Naive thymus-derived CD4-positive, alpha-beta T cell (primary cell): ENCODE measurements at regions not wholly inside any gene's neighbourhood (a gene's known extent, or its start where the extent isn't known, plus 50 kb on each side); places are given as distances from the start of the nearest gene placed in this dataset.

Experiments
- ATAC-seq: fragments of 150-1000 bp; cut with Tn5 transposase; 2 replicates; pipeline ENCODE4 v1.10.0; 2021; ENCODE audit warnings: mild to moderate bottlenecking, moderate library complexity
- CTCF ChIA-PET: fragments of 350-600 bp; sonication (Branson Sonifier 250); formaldehyde crosslinking; loops from one replicate; lab custom pipeline; 2021; ENCODE audit warnings: antibody characterized with exemption; lab: Charles Lee
- POLR2A ChIA-PET: fragments of 350-600 bp; sonication (Branson Sonifier 250); formaldehyde crosslinking; loops from one replicate; lab custom pipeline; 2021; ENCODE audit warnings: antibody characterized with exemption, inconsistent platforms; lab: Charles Lee
- DNase-seq, 9 donors: peaks; one replicate each; pipeline versions ENCODE4 v3.0.0 to v3.0.0-alpha.2; 2020 to 2022; ENCODE audit warnings: mixed read lengths in 1 of 9
- H3K27ac ChIP-seq: one replicate; pipeline ENCODE4 v1.7.0; 2013; ENCODE audit warnings: mild to moderate bottlenecking, low read depth, low read length, moderate library complexity
- H3K27me3 ChIP-seq, 2 donors: one replicate each; pipeline ENCODE4 v1.7.0; 2013; ENCODE audit warnings: low read length in 2 of 2, mild to moderate bottlenecking in 2 of 2, moderate library complexity in 2 of 2; ENCODE audit not compliant: control insufficient read depth in 2 of 2, insufficient read depth in 2 of 2
- H3K36me3 ChIP-seq, 3 experiments: 1 replicate in 2 of 3; 2 replicates in 1 of 3; pipeline ENCODE4 v1.7.0; 2013; ENCODE audit warnings: low read length in 3 of 3, mild to moderate bottlenecking in 3 of 3, moderate library complexity in 1 of 3; ENCODE audit not compliant: insufficient read depth in 3 of 3, control insufficient read depth in 2 of 3
- H3K4me1 ChIP-seq, 2 donors: one replicate each; pipeline ENCODE4 v1.7.0; 2013; ENCODE audit warnings: low read length in 2 of 2, mild to moderate bottlenecking in 2 of 2, moderate library complexity in 1 of 2; ENCODE audit not compliant: control insufficient read depth in 2 of 2, insufficient read depth in 2 of 2
- H3K4me3 ChIP-seq: 2 replicates; pipeline ENCODE4 v1.7.0; 2013; ENCODE audit warnings: mild to moderate bottlenecking, low read length
- H3K9me3 ChIP-seq, 3 experiments: 1 replicate in 2 of 3; 2 replicates in 1 of 3; pipeline ENCODE4 v1.7.0; 2013; ENCODE audit warnings: low read length in 3 of 3; ENCODE audit not compliant: control insufficient read depth in 2 of 3
- H3K27ac Mint-ChIP-seq, 9 donors: one replicate each; pipeline ENCODE4 v1.8.0; 2020 to 2022; ENCODE audit warnings: mixed read lengths in 9 of 9, mild to moderate bottlenecking in 8 of 9, moderate library complexity in 5 of 9, inconsistent platforms in 2 of 9
- H3K27me3 Mint-ChIP-seq, 5 donors: one replicate each; pipeline ENCODE4 v1.8.0; 2021 to 2022; ENCODE audit warnings: mixed read lengths in 5 of 5, mild to moderate bottlenecking in 1 of 5
- H3K36me3 Mint-ChIP-seq, 5 donors: one replicate each; pipeline ENCODE4 v1.8.0; 2020 to 2022; ENCODE audit warnings: mixed read lengths in 5 of 5, mild to moderate bottlenecking in 3 of 5, inconsistent platforms in 1 of 5
- H3K4me1 Mint-ChIP-seq, 7 donors: one replicate each; pipeline ENCODE4 v1.8.0; 2020 to 2022; ENCODE audit warnings: mixed read lengths in 7 of 7, mild to moderate bottlenecking in 3 of 7, inconsistent platforms in 1 of 7
- H3K4me3 Mint-ChIP-seq, 10 donors: one replicate each; pipeline ENCODE4 v1.8.0; 2020 to 2022; ENCODE audit warnings: mild to moderate bottlenecking in 10 of 10, mixed read lengths in 10 of 10, moderate library complexity in 6 of 10, inconsistent platforms in 2 of 10
- H3K9me3 Mint-ChIP-seq, 11 donors: one replicate each; pipeline ENCODE4 v1.8.0; 2020 to 2022; ENCODE audit warnings: mixed read lengths in 11 of 11, mild to moderate bottlenecking in 4 of 11, inconsistent platforms in 1 of 11, moderate library complexity in 1 of 11
- intact Hi-C, 2 donors: fragments of 100-400 bp; cut with micrococcal nuclease; formaldehyde crosslinking; loops; one replicate each; pipeline ENCODE4 v1.15.1; 2023

- ATAC-seq (no peak), DNase-seq (no peak)
- peaks cover 17 to 46% (median 27%) of the 10 kb centered on the region in 5 donors for H3K27me3 Mint-ChIP-seq
- no peak overlapping the region for H3K27ac Mint-ChIP-seq
- H3K9me3 Mint-ChIP-seq, result peaks cover 0 to 2% (median 0%) of the 10 kb centered on the region in 11 donors
- H3K36me3 Mint-ChIP-seq, result no peaks in the 10 kb centered on the region
- CTCF ChIA-PET, result no interaction called here
- H3K9me3 ChIP-seq, result no peaks in the 10 kb centered on the region
- no peak overlapping the region for H3K27ac ChIP-seq
- no peak overlapping the region for H3K4me3 Mint-ChIP-seq
- intact Hi-C loops, result no loop called here
- H3K36me3 ChIP-seq, result no peaks in the 10 kb centered on the region
- H3K4me3 ChIP-seq, result no peak overlapping the region
- POLR2A ChIA-PET, result no interaction called here
- peaks cover 0 to 2% of the 10 kb centered on the region in 2 donors for H3K27me3 ChIP-seq
- no peaks in the 10 kb centered on the region for H3K4me1 ChIP-seq
- peaks cover 0 to 7% (median 0%) of the 10 kb centered on the region in 7 donors for H3K4me1 Mint-ChIP-seq
These were observed 1331.3 kb downstream of the BRD1 start for GRCh38 chr22:48496226-48496845.

DNA sequence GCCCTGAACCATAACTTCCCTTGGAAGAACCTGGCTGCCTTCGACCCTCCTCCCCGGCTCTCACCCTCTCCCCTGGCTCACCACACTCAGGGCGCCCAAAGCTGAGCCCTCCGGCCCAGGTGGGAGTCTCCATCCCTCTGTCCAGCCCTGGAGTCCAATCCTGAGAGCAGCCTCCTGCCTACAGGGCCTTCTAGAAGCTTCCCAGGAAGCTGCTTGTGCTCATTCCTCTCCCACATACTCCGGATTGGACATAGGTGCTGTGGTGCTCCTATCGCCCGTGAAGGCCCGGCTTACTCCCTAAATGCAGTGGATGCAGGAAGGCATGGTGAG lies 1332.0 kb downstream of the BRD1 start:
- Histone ChIP-seq H3K27ac (no peak overlapping the region), H3K4me1 (no peaks in the 10 kb centered on the region), H3K36me3 (no peaks in the 10 kb centered on the region), H3K27me3 (peaks cover 0 to 2% of the 10 kb centered on the region in 2 donors), H3K4me3 (no peak overlapping the region), H3K9me3 (no peaks in the 10 kb centered on the region)
- H3K9me3 Mint-ChIP-seq, result peaks cover 0 to 2% (median 0%) of the 10 kb centered on the region in 11 donors
- ChIA-PET CTCF (no interaction called here), POLR2A (no interaction called here)
- H3K4me1 Mint-ChIP-seq, result peaks cover 0 to 9% (median 0%) of the 10 kb centered on the region in 7 donors
- DNase-seq (peak in 1 of 9 donors; percentile 6), ATAC-seq (no peak)
- H3K27me3 Mint-ChIP-seq, result peaks cover 23 to 53% (median 28%) of the 10 kb centered on the region in 5 donors
- no peak overlapping the region for H3K4me3 Mint-ChIP-seq
- H3K36me3 Mint-ChIP-seq, result no peaks in the 10 kb centered on the region
- intact Hi-C loops, result no loop called here
- H3K27ac Mint-ChIP-seq, result no peak overlapping the region

- intact Hi-C loops, result no loop called here
- H3K27me3 Mint-ChIP-seq, result peaks cover 27 to 55% (median 28%) of the 10 kb centered on the region in 5 donors
- ChIA-PET CTCF (no interaction called here), POLR2A (no interaction called here)
- Histone ChIP-seq H3K36me3 (no peaks in the 10 kb centered on the region), H3K27ac (no peak overlapping the region), H3K4me3 (no peak overlapping the region), H3K9me3 (no peaks in the 10 kb centered on the region), H3K4me1 (no peaks in the 10 kb centered on the region), H3K27me3 (peaks cover 0 to 2% of the 10 kb centered on the region in 2 donors)
- H3K4me3 Mint-ChIP-seq, result no peak overlapping the region
- no peak for ATAC-seq
- no peak overlapping the region for H3K27ac Mint-ChIP-seq
- peak in 1 of 9 donors; percentile 6 for DNase-seq
- H3K4me1 Mint-ChIP-seq, result peaks cover 0 to 9% (median 0%) of the 10 kb centered on the region in 7 donors
- H3K36me3 Mint-ChIP-seq, result no peaks in the 10 kb centered on the region
- peaks cover 0 to 2% (median 0%) of the 10 kb centered on the region in 11 donors for H3K9me3 Mint-ChIP-seq
These were observed 1332.5 kb downstream of the BRD1 start for GRCh38 chr22:48494968-48495750.

- Mint-ChIP-seq H3K36me3 (no peaks in the 10 kb centered on the region), H3K4me3 (no peak overlapping the region), H3K9me3 (peaks cover 0 to 2% (median 0%) of the 10 kb centered on the region in 11 donors), H3K27me3 (peaks cover 27 to 55% (median 28%) of the 10 kb centered on the region in 5 donors), H3K27ac (no peak overlapping the region), H3K4me1 (peaks cover 0 to 9% (median 0%) of the 10 kb centered on the region in 7 donors)
- Histone ChIP-seq H3K4me1 (no peaks in the 10 kb centered on the region), H3K9me3 (no peaks in the 10 kb centered on the region), H3K36me3 (no peaks in the 10 kb centered on the region), H3K27me3 (peaks cover 0 to 2% of the 10 kb centered on the region in 2 donors), H3K4me3 (no peak overlapping the region), H3K27ac (no peak overlapping the region)
- CTCF ChIA-PET, result no interaction called here
- DNase-seq, result peak in 1 of 9 donors; percentile 4
- no peak for ATAC-seq
- intact Hi-C loops, result no loop called here
- POLR2A ChIA-PET, result no interaction called here
These were observed 1333.3 kb downstream of the BRD1 start for GRCh38 chr22:48494256-48494967.

GRCh38 chr22:48493733-48494132 lies 1333.9 kb downstream of the BRD1 start:
- peaks cover 0 to 2% (median 0%) of the 10 kb centered on the region in 11 donors for H3K9me3 Mint-ChIP-seq
- DNase-seq (peak in 1 of 9 donors; percentile 4), ATAC-seq (no peak)
- no peak overlapping the region for H3K4me3 Mint-ChIP-seq
- no peak overlapping the region for H3K4me3 ChIP-seq
- peaks cover 0 to 2% of the 10 kb centered on the region in 2 donors for H3K27me3 ChIP-seq
- peaks cover 27 to 55% (median 29%) of the 10 kb centered on the region in 5 donors for H3K27me3 Mint-ChIP-seq
- no peak overlapping the region for H3K27ac Mint-ChIP-seq
- intact Hi-C loops, result no loop called here
- no peaks in the 10 kb centered on the region for H3K9me3 ChIP-seq
- H3K4me1 ChIP-seq, result no peaks in the 10 kb centered on the region
- no peak overlapping the region for H3K27ac ChIP-seq
- ChIA-PET POLR2A (no interaction called here), CTCF (no interaction called here)
- H3K36me3 Mint-ChIP-seq, result no peaks in the 10 kb centered on the region
- peaks cover 0 to 9% (median 0%) of the 10 kb centered on the region in 7 donors for H3K4me1 Mint-ChIP-seq
- no peaks in the 10 kb centered on the region for H3K36me3 ChIP-seq

DNA sequence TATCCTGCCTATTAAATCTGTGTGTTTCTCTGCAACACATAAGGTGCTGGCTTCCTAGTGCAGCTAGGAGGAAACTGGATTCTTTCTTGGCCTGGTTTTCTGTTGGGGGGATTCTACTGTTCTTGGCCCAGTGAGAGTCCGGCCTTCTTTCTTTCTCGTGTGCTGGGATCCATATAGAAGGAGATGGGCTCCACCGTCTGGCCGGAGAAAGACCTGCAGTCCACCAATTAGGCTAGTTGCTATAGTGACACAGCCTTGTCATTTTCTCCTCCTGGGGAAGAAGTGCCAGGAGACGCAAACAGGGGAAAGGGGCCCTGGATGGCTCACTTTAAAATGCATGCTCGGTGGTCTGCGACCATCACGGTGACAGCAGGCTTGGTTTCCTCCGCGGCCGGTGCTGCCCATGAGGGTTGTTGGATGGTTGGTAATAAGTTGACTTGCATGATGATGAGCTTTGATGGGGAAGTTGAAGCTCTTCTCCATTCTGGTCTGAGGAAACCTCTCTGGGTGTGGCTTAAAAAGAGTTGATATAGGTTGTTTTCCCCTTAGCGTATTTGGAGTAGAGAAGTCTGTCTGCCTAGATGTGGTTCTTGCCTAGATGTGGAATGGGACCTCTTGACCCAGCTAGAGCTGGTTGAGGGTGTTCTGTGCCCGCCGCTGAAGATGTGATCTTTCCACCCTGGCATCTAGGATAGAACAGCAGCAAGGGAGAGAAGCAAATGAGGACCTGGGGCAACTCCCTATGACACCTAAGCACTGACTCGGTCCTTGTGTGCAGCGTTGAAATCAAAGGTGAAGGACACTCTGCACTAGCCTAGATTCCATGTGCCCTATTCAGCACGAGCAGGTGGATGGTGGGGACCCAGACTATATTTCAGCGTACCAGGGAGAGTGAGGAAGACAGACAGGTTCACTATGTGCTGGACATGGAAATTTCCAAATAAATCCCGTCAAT lies 1335.0 kb downstream of the BRD1 start:
- H3K4me1 Mint-ChIP-seq, result peaks cover 0 to 11% (median 2%) of the 10 kb centered on the region in 7 donors
- H3K9me3 Mint-ChIP-seq, result peaks cover 0 to 2% (median 0%) of the 10 kb centered on the region in 11 donors
- peak overlapping the region in 1 of 10 donors; percentile 29 for H3K4me3 Mint-ChIP-seq
- peaks cover 37 to 66% (median 40%) of the 10 kb centered on the region in 5 donors for H3K27me3 Mint-ChIP-seq
- no peaks in the 10 kb centered on the region for H3K9me3 ChIP-seq
- H3K4me1 ChIP-seq, result no peaks in the 10 kb centered on the region
- intact Hi-C loops, result no loop called here
- CTCF ChIA-PET, result no interaction called here
- no peaks in the 10 kb centered on the region for H3K36me3 ChIP-seq
- H3K4me3 ChIP-seq, result no peak overlapping the region
- H3K27me3 ChIP-seq, result peaks cover 0 to 2% of the 10 kb centered on the region in 2 donors
- H3K27ac ChIP-seq, result no peak overlapping the region
- ATAC-seq, result no peak
- no peak for DNase-seq
- POLR2A ChIA-PET, result no interaction called here
- no peaks in the 10 kb centered on the region for H3K36me3 Mint-ChIP-seq
- H3K27ac Mint-ChIP-seq, result peak overlapping the region in 1 of 9 donors; percentile 50
